H1 (cell line): ENCODE measurements at regions not wholly inside any gene's neighbourhood (a gene's known extent, or its start where the extent isn't known, plus 50 kb on each side); places are given as distances from the start of the nearest gene placed in this dataset.

Experiments
- CTCF ChIA-PET: fragments of 300-600 bp; sonication (Branson Sonifier 250); formaldehyde crosslinking; loops from one replicate; lab custom pipeline; 2021; ENCODE audit not compliant: partially characterized antibody; lab: Charles Lee
- POLR2A ChIA-PET: fragments of 300-600 bp; sonication (Branson Sonifier 250); formaldehyde crosslinking; loops from one replicate; lab custom pipeline; 2021; ENCODE audit warnings: inconsistent platforms; ENCODE audit not compliant: partially characterized antibody; lab: Charles Lee
- DNase-seq, 2 experiments: peaks; one replicate each; pipeline versions ENCODE4 v3.0.0 to v3.0.0-alpha.2; 2010 to 2022; ENCODE audit warnings: low spot score in 2 of 2, low read depth in 1 of 2, mixed read lengths in 1 of 2
- FAIRE-seq: peaks from 2 replicates; lab custom pipeline; 2011; peaks lifted over from hg19 to GRCh38; lab: Jason Lieb, UNC
- H2AFZ ChIP-seq: 2 replicates; pipeline ENCODE4 v1.8.1; 2012; ENCODE audit warnings: low read length, inconsistent platforms
- H2AK5ac ChIP-seq: 2 replicates; pipeline ENCODE4 v1.6.1; 2013; ENCODE audit warnings: low read depth, low read length
- H2BK120ac ChIP-seq: replicated peaks from 2 replicates; pipeline ENCODE3; 2013; ENCODE audit warnings: low read depth, low read length, inconsistent platforms
- H2BK12ac ChIP-seq: 2 replicates; pipeline ENCODE4 v1.6.1; 2013; ENCODE audit warnings: low read depth, low read length
- H2BK15ac ChIP-seq: 2 replicates; pipeline ENCODE4 v1.6.1; 2013; ENCODE audit warnings: low read length
- H2BK20ac ChIP-seq: 2 replicates; pipeline ENCODE4 v1.6.1; 2013; ENCODE audit warnings: low read length
- H2BK5ac ChIP-seq: 2 replicates; pipeline ENCODE4 v1.6.1; 2013; ENCODE audit warnings: low read depth, low read length
- H3K14ac ChIP-seq: 2 replicates; pipeline ENCODE4 v1.6.1; 2013; ENCODE audit warnings: inconsistent platforms; ENCODE audit not compliant: insufficient read length
- H3K18ac ChIP-seq: 2 replicates; pipeline ENCODE4 v1.6.1; 2013; ENCODE audit warnings: low read length; ENCODE audit errors: extremely low read depth
- H3K23ac ChIP-seq: 2 replicates; pipeline ENCODE4 v1.6.1; 2013; ENCODE audit warnings: inconsistent platforms; ENCODE audit not compliant: insufficient read length
- H3K23me2 ChIP-seq: 2 replicates; pipeline ENCODE4 v1.6.1; 2013; ENCODE audit warnings: low read depth, low read length
- H3K27ac ChIP-seq: 2 replicates; pipeline ENCODE4 v1.6.1; 2011; ENCODE audit warnings: low read depth, low read length, inconsistent platforms
- H3K27me3 ChIP-seq, 4 experiments: replicated peaks in 1 of 4; 1 replicate in 1 of 4; 2 replicates in 3 of 4; pipeline versions ENCODE4 v1.6.1 to v1.8.1; 2011 to 2013; ENCODE audit warnings: low read length in 3 of 4, mild to moderate bottlenecking in 3 of 4, inconsistent platforms in 2 of 4, mixed read lengths in 2 of 4, moderate library complexity in 1 of 4; ENCODE audit not compliant: control insufficient read depth in 3 of 4, insufficient read depth in 3 of 4; ENCODE audit errors: extremely low read depth in 1 of 4
- H3K36me3 ChIP-seq, 4 experiments: 2 replicates each; pipeline versions ENCODE4 v1.6.1 to v1.8.1; 2011 to 2013; ENCODE audit warnings: mild to moderate bottlenecking in 4 of 4, low read length in 3 of 4, moderate library complexity in 2 of 4, control low read depth in 1 of 4, inconsistent platforms in 1 of 4; ENCODE audit not compliant: insufficient read depth in 4 of 4, control insufficient read depth in 2 of 4
- H3K4ac ChIP-seq: replicated peaks from 2 replicates; pipeline ENCODE3; 2013; ENCODE audit warnings: low read length, low read depth, mixed read lengths, inconsistent platforms; ENCODE audit not compliant: insufficient read length
- H3K4me1 ChIP-seq, 4 experiments: replicated peaks in 1 of 4; 1 replicate in 1 of 4; 2 replicates in 3 of 4; pipeline versions ENCODE4 v1.6.1 to v1.8.1; 2011 to 2013; ENCODE audit warnings: low read length in 3 of 4, inconsistent platforms in 2 of 4, mixed read lengths in 1 of 4; ENCODE audit not compliant: insufficient read depth in 4 of 4, control insufficient read depth in 3 of 4
- H3K4me2 ChIP-seq, 2 experiments: 2 replicates each; pipeline versions ENCODE4 v1.6.1 to v1.8.1; 2011 to 2013; ENCODE audit warnings: low read depth in 2 of 2, low read length in 2 of 2, control low read depth in 1 of 2, inconsistent platforms in 1 of 2, mild to moderate bottlenecking in 1 of 2; ENCODE audit not compliant: insufficient read depth in 1 of 2
- H3K4me3 ChIP-seq, 4 experiments: fragments of 200-600, 300-600 bp in 1 of 4; sonication (generic), shearing (Covaris generic), sonication (Bioruptor Twin) in 1 of 4; 2 replicates each; pipeline versions ENCODE4 v1.5.1 to v1.8.1; 2011 to 2016; ENCODE audit warnings: low read length in 4 of 4, low read depth in 3 of 4, control low read depth in 2 of 4, inconsistent platforms in 2 of 4, mild to moderate bottlenecking in 2 of 4, mixed read lengths in 1 of 4, moderate library complexity in 1 of 4; ENCODE audit not compliant: insufficient read depth in 2 of 4; ENCODE audit errors: extremely low read depth in 1 of 4
- H3K56ac ChIP-seq: replicated peaks from 2 replicates; pipeline ENCODE3; 2013; ENCODE audit warnings: low read depth, mild to moderate bottlenecking, mixed read lengths, low read length, inconsistent platforms; ENCODE audit not compliant: insufficient read length
- H3K79me1 ChIP-seq: 2 replicates; pipeline ENCODE4 v1.6.1; 2013; ENCODE audit warnings: low read depth, low read length, control low read depth
- H3K79me2 ChIP-seq, 2 experiments: 2 replicates each; pipeline versions ENCODE4 v1.6.1 to v1.8.1; 2012 to 2013; ENCODE audit warnings: low read length in 2 of 2, mild to moderate bottlenecking in 2 of 2, inconsistent platforms in 1 of 2; ENCODE audit not compliant: insufficient read depth in 2 of 2, control insufficient read depth in 1 of 2
- H3K9ac ChIP-seq, 4 experiments: replicated peaks in 1 of 4; 1 replicate in 1 of 4; 2 replicates in 3 of 4; pipeline versions ENCODE4 v1.6.1 to v1.8.1; 2011 to 2013; ENCODE audit warnings: low read depth in 3 of 4, low read length in 3 of 4, control low read depth in 2 of 4, mild to moderate bottlenecking in 2 of 4, moderate library complexity in 2 of 4, inconsistent platforms in 1 of 4; ENCODE audit errors: extremely low read depth in 1 of 4
- H3K9me3 ChIP-seq, 2 experiments: 2 replicates each; pipeline versions ENCODE4 v1.6.1 to v1.8.1; 2012 to 2013; ENCODE audit warnings: mild to moderate bottlenecking in 2 of 2, moderate library complexity in 2 of 2, control low read depth in 1 of 2, inconsistent platforms in 1 of 2, low read depth in 1 of 2, low read length in 1 of 2, mixed read lengths in 1 of 2; ENCODE audit not compliant: insufficient read depth in 2 of 2
- H4K20me1 ChIP-seq, 2 experiments: replicated peaks in 1 of 2; 2 replicates each; pipeline versions ENCODE3 to v1.8.1; 2011 to 2013; ENCODE audit warnings: inconsistent platforms in 2 of 2, low read length in 2 of 2, mild to moderate bottlenecking in 1 of 2; ENCODE audit not compliant: insufficient read depth in 2 of 2, control insufficient read depth in 1 of 2
- H4K5ac ChIP-seq: 2 replicates; pipeline ENCODE4 v1.6.1; 2013; ENCODE audit warnings: low read length, low read depth, mixed read lengths, inconsistent platforms; ENCODE audit not compliant: insufficient read length
- H4K8ac ChIP-seq: 2 replicates; pipeline ENCODE4 v1.8.0; 2013; ENCODE audit warnings: mild to moderate bottlenecking, moderate library complexity, low read length, inconsistent platforms; ENCODE audit not compliant: insufficient read depth; ENCODE audit errors: extremely low read depth
- H4K91ac ChIP-seq: replicated peaks from 2 replicates; pipeline ENCODE3; 2013; ENCODE audit warnings: low read length, mixed read lengths, inconsistent platforms; ENCODE audit not compliant: insufficient read length
- CBX8 ChIP-seq: fragments of 300-800, 300-1000 bp; sonication (generic); IDR thresholded peaks from 2 replicates; pipeline ENCODE4 v1.7.1; 2016; ENCODE audit warnings: low read depth, low read length, borderline replicate concordance
- CREB1 ChIP-seq: IDR thresholded peaks from 2 replicates; pipeline ENCODE4 v1.6.1; 2012; ENCODE audit warnings: inconsistent platforms
- CTBP2 ChIP-seq: IDR thresholded peaks from 2 replicates; pipeline ENCODE4 v1.7.0; 2011; ENCODE audit warnings: borderline replicate concordance, mild to moderate bottlenecking, moderate library complexity, mixed read lengths, low read length; ENCODE audit not compliant: insufficient read depth, insufficient read length
- GABPA ChIP-seq: IDR thresholded peaks from 2 replicates; pipeline ENCODE4 v1.6.1; 2011; ENCODE audit warnings: mild to moderate bottlenecking, low read length, moderate library complexity, borderline replicate concordance; ENCODE audit not compliant: insufficient read depth
- GTF2F1 ChIP-seq: IDR thresholded peaks from 2 replicates; pipeline ENCODE4 v1.6.1; 2012; ENCODE audit warnings: low read depth, low read length, improper control_type of control experiment, borderline replicate concordance
- KDM1A ChIP-seq: fragments of 200-600, 300-600 bp; sonication (generic); IDR thresholded peaks from 2 replicates; pipeline ENCODE4 v1.7.1; 2016; ENCODE audit warnings: mild to moderate bottlenecking, low read length, borderline replicate concordance
- MAFK ChIP-seq: IDR thresholded peaks from 2 replicates; pipeline ENCODE4 v1.6.1; 2012; ENCODE audit warnings: low read depth, mild to moderate bottlenecking, improper control_type of control experiment, low read length
- SP4 ChIP-seq: IDR thresholded peaks from 2 replicates; pipeline ENCODE4 v1.6.1; 2012; ENCODE audit warnings: low read length, inconsistent platforms
- WGBS, 2 experiments: shearing (Covaris generic) in 1 of 2; methylation state at CpG; one replicate each; pipeline versions ENCODE4 v1.1.6 to v1.1.7; 2013 to 2015; ENCODE audit warnings: low lambda C conversion rate in 2 of 2, mixed read lengths in 2 of 2, inconsistent platforms in 1 of 2, low coverage in 1 of 2, missing lambda C conversion rate in 1 of 2; ENCODE audit not compliant: insufficient replicate concordance in 2 of 2, insufficient coverage in 1 of 2, insufficient read length in 1 of 2; ENCODE audit errors: extremely low coverage in 1 of 2, missing lambda C conversion rate in 1 of 2; 5-methylcytosine and 5-hydroxymethylcytosine counted together

DNA sequence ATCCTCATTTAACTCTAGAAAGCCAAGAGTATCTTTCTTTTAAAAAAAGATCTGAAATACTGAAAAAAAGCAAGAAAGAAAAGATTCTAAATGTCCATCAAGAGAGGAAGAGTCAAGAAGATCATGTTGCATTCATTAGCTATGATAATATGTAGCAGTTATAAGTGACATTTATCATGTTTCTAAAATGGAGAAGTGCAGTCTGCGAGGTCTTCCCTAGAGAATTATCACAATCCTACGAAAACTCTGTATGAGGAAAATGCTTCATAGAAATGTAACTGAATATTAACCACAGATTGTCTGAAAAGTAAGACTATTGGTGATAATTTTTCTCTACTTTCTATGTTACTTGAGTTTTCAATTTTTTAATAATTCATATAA is 77.4 kb upstream of the USP47 start:
- H2AK5ac ChIP-seq: no peak overlapping the region
- H3K9ac ChIP-seq: no peak overlapping the region
- no peaks in the 10 kb centered on the region for H3K9me3 ChIP-seq
- H2BK15ac ChIP-seq: no peak overlapping the region
- no peaks in the 10 kb centered on the region for H4K20me1 ChIP-seq
- H4K91ac ChIP-seq: no peak overlapping the region
- no peaks in the 10 kb centered on the region for H3K36me3 ChIP-seq
- no peak overlapping the region for H3K4me2 ChIP-seq
- CTCF ChIA-PET: interaction anchor here (1.2 to 1.5 kb wide), 3 partner anchors 23 to 91 kb away, joined by 3 to 5 read pairs (median 4); no protein-coding TSS in a partner anchor
- no peak overlapping the region for H2BK12ac ChIP-seq
- H3K23me2 ChIP-seq: no peaks in the 10 kb centered on the region
- H3K4me3 ChIP-seq: no peak overlapping the region
- DNase-seq (no peak), FAIRE-seq (no peak)
- no peak overlapping the region for H2BK5ac ChIP-seq
- H4K5ac ChIP-seq: no peak overlapping the region
- no peaks in the 10 kb centered on the region for H3K79me1 ChIP-seq
- POLR2A ChIA-PET: no interaction called here
- no peak overlapping the region for H2AFZ ChIP-seq
- H3K27ac ChIP-seq: no peak overlapping the region
- H3K79me2 ChIP-seq: no peaks in the 10 kb centered on the region
- no peak overlapping the region for H2BK20ac ChIP-seq
- no peak overlapping the region for H3K4ac ChIP-seq
- no peaks in the 10 kb centered on the region for H3K27me3 ChIP-seq
- H3K56ac ChIP-seq: no peak overlapping the region
- 86% methylated on average over 2 of the region's 2 CpGs; no CpG with 5 or more reads in 1 of the 2 experiments for WGBS, 2 experiments
- no peak overlapping the region for H3K14ac ChIP-seq
- no peak overlapping the region for H2BK120ac ChIP-seq
- H3K4me1 ChIP-seq: no peaks in the 10 kb centered on the region
- H4K8ac ChIP-seq: no peak overlapping the region
- H3K18ac ChIP-seq: no peak overlapping the region
- no peak for TF ChIP-seq MAFK
- no peak for TF ChIP-seq GTF2F1
- no peak for TF ChIP-seq CBX8
- no peak for TF ChIP-seq KDM1A
- TF ChIP-seq CTBP2: no peak
- no peak for TF ChIP-seq SP4
- no peak for TF ChIP-seq GABPA
- TF ChIP-seq CREB1: no peak
- H3K23ac ChIP-seq: no peak overlapping the region
